ENCODE measurements at regions not wholly inside any gene's neighbourhood (a gene's known extent, or its start where the extent isn't known, plus 50 kb on each side); places are given as distances from the start of the nearest gene placed in this dataset.

DNA sequence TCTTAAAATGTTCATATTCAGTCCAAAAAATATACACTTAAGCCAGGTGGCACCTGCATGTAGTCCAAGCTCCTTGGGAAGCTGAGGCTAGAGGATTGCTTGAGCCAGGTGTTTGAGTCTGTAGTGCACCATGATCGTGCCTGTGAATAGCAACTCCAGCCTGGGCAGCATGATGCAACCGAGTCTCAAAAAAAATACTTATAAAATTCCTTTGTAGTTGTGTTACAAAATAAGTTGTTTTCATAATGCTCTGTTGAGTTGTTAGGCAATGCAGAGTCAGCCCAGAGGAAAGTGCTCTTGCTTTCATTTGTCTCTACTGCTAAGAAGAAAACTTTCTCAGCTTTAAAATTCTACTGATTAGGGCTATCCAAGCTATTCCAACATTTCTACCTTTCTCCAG is 442.8 kb upstream of the ARRDC4 start:
- Histone ChIP-seq H3K36me3 (replicated peaks) (no peaks in the 10 kb centered on the region), H3K9me3 (no peaks in the 10 kb centered on the region), H3K27me3 (ENCODE audit: low read depth) (no peaks in the 10 kb centered on the region), H3K4me1 (no peaks in the 10 kb centered on the region), H3K4me3 (no peak overlapping the region)
- no peak for DNase-seq (ENCODE audit: low spot score in 2 of 2)
- in situ Hi-C loops (cut with MboI; ENCODE audit: low sequenced_read_pairs), result no loop called here

DNA sequence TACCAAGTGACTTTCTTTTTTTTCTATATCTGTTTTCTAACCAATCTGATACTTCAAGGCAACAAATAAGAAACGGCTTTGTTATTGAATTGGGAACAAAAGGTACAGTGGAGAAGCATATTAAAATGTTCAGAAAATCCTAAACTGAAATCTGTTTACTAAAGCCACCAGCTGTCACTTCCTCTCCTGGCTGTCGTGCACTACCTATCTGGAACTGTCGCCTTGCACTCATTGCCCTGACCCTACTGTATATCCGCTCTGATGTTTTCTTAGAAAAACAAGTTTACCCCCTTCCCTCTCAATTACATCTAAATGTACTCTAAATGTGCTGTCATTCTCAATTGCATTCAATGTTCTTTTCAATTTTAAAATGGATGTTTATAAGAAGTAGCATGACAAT is 439.8 kb upstream of the ARRDC4 start:
- Histone ChIP-seq H3K27me3 (ENCODE audit: low read depth) (no peaks in the 10 kb centered on the region), H3K4me1 (no peaks in the 10 kb centered on the region), H3K36me3 (replicated peaks) (no peaks in the 10 kb centered on the region), H3K4me3 (no peak overlapping the region), H3K9me3 (no peaks in the 10 kb centered on the region)
- DNase-seq (ENCODE audit: low spot score in 2 of 2), result no peak
- in situ Hi-C loops (cut with MboI; ENCODE audit: low sequenced_read_pairs), result no loop called here

DNA sequence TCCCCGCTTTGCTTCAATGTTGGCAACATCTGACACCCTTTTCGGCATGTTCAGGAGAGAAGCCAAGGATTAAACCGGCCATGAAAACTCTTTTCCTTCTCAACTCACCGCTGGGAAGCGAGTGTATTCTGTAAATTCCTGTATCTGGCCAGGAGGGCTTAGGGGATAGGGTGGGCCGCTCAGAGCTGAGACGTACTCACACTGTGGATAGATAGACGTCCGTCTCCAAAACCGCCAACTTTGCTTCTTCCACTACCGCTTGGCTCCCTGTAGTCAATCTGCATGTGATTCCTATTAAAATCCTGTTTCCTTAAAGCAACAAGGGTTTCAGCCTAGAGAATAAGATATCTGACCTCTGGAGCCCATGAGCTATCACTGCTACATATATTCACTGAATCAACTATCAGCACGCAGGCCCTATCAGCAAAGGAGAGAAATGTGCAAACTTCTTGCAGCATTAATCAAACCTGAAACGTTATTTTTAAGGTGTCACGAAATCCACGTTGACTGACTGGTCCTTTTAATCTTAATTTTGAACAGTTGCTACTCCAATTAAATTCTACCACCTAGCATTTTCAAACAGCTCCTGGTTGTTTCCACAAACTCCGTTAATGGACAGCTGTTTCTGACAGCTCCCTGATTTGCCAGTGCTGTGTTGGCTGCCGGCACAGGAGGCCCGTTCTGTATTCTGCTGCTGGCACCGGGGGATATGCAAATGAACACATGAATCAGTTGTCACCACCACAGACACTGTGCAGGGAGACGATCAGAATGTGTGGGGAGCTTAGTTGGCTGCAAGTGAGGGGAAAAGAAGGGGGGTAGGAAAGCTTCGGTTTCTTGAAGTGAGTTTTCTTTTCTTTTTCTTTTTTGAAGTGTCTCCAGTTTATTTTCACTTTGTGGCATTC is 438.9 kb upstream of the ARRDC4 start:
- DNase-seq (ENCODE audit: low spot score in 2 of 2), result no peak
- H3K9me3 ChIP-seq, result no peaks in the 10 kb centered on the region
- no peaks in the 10 kb centered on the region for H3K27me3 ChIP-seq (ENCODE audit: low read depth)
- in situ Hi-C loops (cut with MboI; ENCODE audit: low sequenced_read_pairs), result no loop called here
- H3K4me3 ChIP-seq, result no peak overlapping the region
- H3K4me1 ChIP-seq, result no peaks in the 10 kb centered on the region
- H3K36me3 ChIP-seq (replicated peaks), result no peaks in the 10 kb centered on the region

DNA sequence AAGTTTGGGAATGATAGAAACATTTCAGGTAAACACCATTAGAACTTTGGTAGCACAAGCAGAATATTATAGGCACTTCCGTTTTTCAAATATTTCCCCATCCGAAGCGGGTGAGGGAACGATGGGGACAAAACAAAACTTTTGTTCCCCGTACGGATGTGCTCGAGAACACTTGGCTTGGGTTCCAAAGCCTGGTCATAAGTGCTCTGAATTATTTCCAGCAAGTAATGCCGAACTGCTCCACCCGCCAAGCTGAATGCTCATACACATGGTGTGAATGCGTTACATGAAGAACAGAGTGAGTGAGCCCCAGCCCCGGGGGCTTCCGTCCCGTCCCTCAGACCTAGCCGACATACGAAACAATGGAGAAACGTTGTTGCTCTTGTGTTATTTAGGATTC is 438.2 kb upstream of the ARRDC4 start:
- Histone ChIP-seq H3K4me3 (no peak overlapping the region), H3K4me1 (no peaks in the 10 kb centered on the region), H3K27me3 (ENCODE audit: low read depth) (no peaks in the 10 kb centered on the region), H3K9me3 (no peaks in the 10 kb centered on the region), H3K36me3 (replicated peaks) (no peaks in the 10 kb centered on the region)
- in situ Hi-C loops (cut with MboI; ENCODE audit: low sequenced_read_pairs), result no loop called here
- no peak for DNase-seq (ENCODE audit: low spot score in 2 of 2)

DNA sequence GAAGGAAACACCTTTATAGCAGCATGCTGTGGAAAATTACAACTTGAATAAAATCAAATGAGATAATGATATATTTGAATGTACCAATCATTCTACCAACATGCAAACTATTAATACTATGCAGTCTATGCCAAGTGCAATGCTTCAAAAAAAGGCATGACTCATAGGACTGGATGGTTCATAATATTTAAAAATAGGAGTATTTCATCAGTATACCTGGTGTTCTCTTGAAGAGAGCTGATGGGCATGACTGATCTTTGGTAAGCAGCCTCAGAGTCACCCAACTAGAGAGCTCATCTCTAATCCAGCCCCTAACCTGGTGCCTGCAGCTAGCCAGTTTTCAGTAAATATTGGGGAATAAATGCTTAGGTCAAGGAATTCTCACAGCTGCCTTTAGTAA is 434.7 kb upstream of the ARRDC4 start:
- DNase-seq (ENCODE audit: low spot score in 2 of 2), result no peak

DNA sequence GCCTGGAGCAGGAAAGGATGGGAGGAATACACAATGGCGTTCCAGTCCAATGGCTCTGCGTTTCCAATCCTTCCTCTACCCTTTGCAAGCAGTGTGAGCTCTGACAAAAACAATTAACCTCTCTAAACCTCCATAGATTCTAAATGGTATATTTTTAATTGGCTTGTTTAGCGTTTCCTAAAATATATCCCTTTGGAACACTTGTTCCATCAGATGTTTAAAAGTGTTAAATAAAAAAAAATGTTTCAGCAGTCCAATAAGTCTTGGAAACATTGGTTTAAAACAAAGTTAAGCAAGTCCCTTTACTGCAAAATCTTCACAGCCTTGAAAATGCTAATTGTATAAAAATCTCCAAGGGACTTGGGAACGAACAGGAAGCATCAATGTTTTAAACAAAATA is 432.3 kb upstream of the ARRDC4 start:
- no peaks in the 10 kb centered on the region for H3K36me3 ChIP-seq (replicated peaks)
- DNase-seq (ENCODE audit: low spot score in 2 of 2), result no peak
- in situ Hi-C loops (cut with MboI; ENCODE audit: low sequenced_read_pairs), result no loop called here
- no peaks in the 10 kb centered on the region for H3K27me3 ChIP-seq (ENCODE audit: low read depth)
- no peak overlapping the region for H3K4me3 ChIP-seq
- H3K4me1 ChIP-seq, result no peaks in the 10 kb centered on the region
- no peaks in the 10 kb centered on the region for H3K9me3 ChIP-seq

More for the DNA sequence above, 434.7 kb upstream of the ARRDC4 start:
- Histone ChIP-seq H3K36me3 (replicated peaks) (no peaks in the 10 kb centered on the region), H3K4me1 (no peaks in the 10 kb centered on the region), H3K9me3 (no peaks in the 10 kb centered on the region), H3K27me3 (ENCODE audit: low read depth) (no peaks in the 10 kb centered on the region), H3K4me3 (no peak overlapping the region)
- in situ Hi-C loops (cut with MboI; ENCODE audit: low sequenced_read_pairs), result no loop called here

DNA sequence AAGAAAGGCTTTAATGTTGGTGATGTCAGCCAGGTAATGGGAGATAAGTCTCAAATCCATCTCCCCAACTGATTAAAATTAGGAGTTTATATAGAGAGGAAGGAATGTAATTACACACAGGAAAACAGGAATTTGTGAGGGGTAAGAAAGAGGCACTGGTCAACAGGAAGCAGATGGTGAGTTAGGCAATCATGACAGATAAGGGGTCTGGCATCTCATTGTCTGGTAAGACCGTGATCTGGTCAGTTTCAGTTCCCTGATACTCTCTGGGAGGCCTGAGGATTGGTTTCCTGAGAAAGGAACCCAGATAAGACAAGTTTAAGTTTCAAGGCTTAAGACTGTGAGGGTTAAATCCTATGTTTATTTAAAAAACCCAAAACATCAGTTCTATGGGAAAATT is 414.7 kb upstream of the ARRDC4 start:
- Histone ChIP-seq H3K9me3 (no peaks in the 10 kb centered on the region), H3K36me3 (replicated peaks) (no peaks in the 10 kb centered on the region), H3K27me3 (ENCODE audit: low read depth) (no peaks in the 10 kb centered on the region), H3K4me3 (no peak overlapping the region), H3K4me1 (no peaks in the 10 kb centered on the region)
- in situ Hi-C loops (cut with MboI; ENCODE audit: low sequenced_read_pairs), result no loop called here
- no peak for DNase-seq (ENCODE audit: low spot score in 2 of 2)

DNA sequence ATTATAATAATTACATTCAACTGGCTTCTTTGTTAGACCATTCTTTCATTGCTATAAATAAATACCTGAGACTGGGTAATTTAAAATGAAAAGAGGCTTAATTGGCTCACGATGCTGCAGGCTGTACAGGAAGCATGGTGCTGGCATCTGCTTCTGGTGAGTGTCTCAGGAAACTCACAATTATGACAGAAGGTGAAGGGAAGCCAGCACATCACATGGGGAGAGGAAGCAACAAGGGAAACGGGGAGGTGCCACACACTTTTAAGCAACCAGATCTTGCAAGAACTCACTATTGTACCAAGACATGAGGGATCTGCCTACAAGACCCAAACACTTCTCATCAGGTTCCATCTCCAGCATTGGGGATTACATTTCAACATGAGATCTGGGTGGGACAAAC is 413.1 kb upstream of the ARRDC4 start:
- Histone ChIP-seq H3K9me3 (no peaks in the 10 kb centered on the region), H3K4me1 (no peaks in the 10 kb centered on the region), H3K4me3 (no peak overlapping the region), H3K27me3 (ENCODE audit: low read depth) (no peaks in the 10 kb centered on the region), H3K36me3 (replicated peaks) (no peaks in the 10 kb centered on the region)
- no peak for DNase-seq (ENCODE audit: low spot score in 2 of 2)
- in situ Hi-C loops (cut with MboI; ENCODE audit: low sequenced_read_pairs), result no loop called here

DNA sequence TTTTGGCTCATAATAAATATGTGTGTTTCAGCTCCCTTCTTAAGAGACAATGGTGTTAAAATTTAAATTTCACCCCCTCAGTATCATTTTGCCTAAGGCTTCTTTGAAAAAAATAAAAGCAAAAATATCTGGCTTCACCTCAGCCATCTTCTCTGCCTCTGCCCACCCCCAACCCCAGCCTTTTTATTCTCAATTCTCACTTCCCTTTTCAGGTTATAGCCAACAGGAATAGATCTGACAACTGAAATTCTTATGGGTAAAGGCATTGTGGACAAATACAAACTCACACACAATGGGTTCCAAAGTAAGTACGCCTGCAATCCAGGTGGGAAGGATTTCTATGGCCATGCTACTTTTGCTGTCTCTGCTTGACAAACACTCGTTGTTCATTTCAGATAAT is 399.0 kb upstream of the ARRDC4 start:
- no peaks in the 10 kb centered on the region for H3K4me1 ChIP-seq
- no peak for DNase-seq (ENCODE audit: low spot score in 2 of 2)
- no peaks in the 10 kb centered on the region for H3K9me3 ChIP-seq
- no peaks in the 10 kb centered on the region for H3K36me3 ChIP-seq (replicated peaks)
- no peaks in the 10 kb centered on the region for H3K27me3 ChIP-seq (ENCODE audit: low read depth)
- H3K4me3 ChIP-seq, result no peak overlapping the region
- in situ Hi-C loops (cut with MboI; ENCODE audit: low sequenced_read_pairs), result no loop called here

DNA sequence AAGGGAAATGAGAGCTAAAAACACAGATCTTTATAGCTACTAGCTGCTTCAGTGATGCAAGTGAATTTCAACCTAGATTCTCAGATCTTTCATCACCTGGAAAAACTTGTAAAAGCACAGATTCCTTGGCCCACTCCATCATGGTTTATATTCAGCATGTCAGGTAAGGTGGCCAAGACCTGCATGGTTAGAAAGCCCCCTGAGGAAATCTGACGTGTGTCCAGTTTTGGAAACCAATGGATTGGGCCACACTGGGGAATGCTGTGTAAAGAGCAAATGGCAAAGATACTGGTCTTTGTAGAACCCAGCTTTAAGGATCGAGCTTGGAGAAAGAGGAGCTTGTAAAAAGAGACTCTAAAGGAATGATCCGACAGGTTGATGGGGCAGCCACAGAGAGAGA is 397.0 kb upstream of the ARRDC4 start:
- Histone ChIP-seq H3K9me3 (no peaks in the 10 kb centered on the region), H3K4me3 (no peak overlapping the region), H3K4me1 (no peaks in the 10 kb centered on the region), H3K27me3 (ENCODE audit: low read depth) (no peaks in the 10 kb centered on the region), H3K36me3 (replicated peaks) (no peaks in the 10 kb centered on the region)
- no peak for DNase-seq (ENCODE audit: low spot score in 2 of 2)
- in situ Hi-C loops (cut with MboI; ENCODE audit: low sequenced_read_pairs), result no loop called here

DNA sequence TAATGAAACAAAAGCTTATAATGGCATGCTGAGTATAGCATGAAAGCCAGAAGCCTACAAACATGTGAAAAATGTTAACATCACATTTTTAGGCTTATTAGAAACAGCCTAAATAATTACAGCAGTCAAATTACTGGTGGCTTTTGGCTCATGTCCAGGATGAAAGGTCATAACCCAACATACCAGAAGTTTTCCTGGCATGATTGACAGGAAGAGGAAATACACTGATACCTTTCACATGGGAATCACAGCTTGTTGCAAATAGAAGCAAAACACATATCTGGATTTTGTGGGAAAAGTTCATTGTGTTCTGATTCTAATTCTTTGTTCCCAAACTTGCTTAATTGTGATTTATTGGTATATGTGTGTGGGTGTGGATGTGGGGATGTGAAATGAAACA is 393.5 kb upstream of the ARRDC4 start:
- Histone ChIP-seq H3K4me1 (no peaks in the 10 kb centered on the region), H3K9me3 (no peaks in the 10 kb centered on the region), H3K4me3 (no peak overlapping the region), H3K36me3 (replicated peaks) (no peaks in the 10 kb centered on the region), H3K27me3 (ENCODE audit: low read depth) (no peaks in the 10 kb centered on the region)
- DNase-seq (ENCODE audit: low spot score in 2 of 2), result no peak
- in situ Hi-C loops (cut with MboI; ENCODE audit: low sequenced_read_pairs), result no loop called here

DNA sequence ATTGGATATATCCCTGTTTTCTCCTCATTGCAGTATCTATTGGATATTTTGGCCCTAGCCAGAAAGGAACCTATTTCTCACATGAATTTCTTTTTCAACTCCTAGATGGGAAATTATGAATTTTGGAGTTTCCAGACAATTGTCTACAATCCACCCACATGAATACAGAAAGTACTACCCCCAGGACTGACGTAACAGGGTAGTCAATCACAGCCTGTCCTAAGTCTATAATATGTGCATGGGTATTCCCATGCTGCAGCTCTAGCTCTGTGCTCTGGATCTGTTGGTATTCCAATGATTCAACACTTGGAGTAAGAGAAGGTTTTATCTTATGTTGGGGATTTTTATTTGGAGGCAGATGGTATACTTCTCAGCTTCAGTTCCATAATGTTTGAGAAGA is 393.1 kb upstream of the ARRDC4 start:
- Histone ChIP-seq H3K27me3 (ENCODE audit: low read depth) (no peaks in the 10 kb centered on the region), H3K9me3 (no peaks in the 10 kb centered on the region), H3K4me1 (no peaks in the 10 kb centered on the region), H3K4me3 (no peak overlapping the region), H3K36me3 (replicated peaks) (no peaks in the 10 kb centered on the region)
- no peak for DNase-seq (ENCODE audit: low spot score in 2 of 2)
- in situ Hi-C loops (cut with MboI; ENCODE audit: low sequenced_read_pairs), result no loop called here

DNA sequence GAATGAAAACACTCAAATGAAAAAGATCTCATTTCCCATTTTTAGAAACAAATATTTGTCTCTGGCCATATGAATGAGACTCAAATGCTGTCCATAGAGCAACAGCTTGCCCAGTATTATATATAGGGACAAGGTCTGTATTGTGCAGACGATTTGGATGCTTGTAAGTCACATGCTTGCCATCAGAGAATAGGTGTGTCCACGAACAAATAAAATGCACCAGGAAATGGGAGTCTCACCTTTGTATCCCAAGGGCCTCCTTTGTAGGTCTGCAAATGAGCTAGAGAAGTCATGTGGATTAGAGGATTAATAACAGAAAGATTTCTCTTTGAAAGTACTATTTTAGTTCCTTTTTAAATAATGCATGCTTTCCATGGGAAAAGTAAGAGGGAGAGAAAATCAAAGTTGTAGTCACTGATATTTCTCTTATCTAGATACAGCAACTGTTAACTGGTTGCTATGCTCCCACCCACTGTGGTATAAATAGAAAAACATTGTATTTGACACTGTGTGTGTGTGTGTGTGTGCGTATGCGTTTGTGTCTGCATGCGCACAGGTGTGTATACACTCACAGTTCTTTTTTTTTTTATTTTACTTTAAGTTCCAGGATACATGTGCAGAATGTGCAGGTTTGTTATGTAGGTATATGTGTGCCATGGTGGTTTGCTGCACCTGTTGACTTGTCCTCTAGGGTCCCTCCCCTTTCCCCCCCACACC is 383.4 kb upstream of the ARRDC4 start:
- no peaks in the 10 kb centered on the region for H3K36me3 ChIP-seq (replicated peaks)
- H3K4me1 ChIP-seq, result no peaks in the 10 kb centered on the region
- H3K27me3 ChIP-seq (ENCODE audit: low read depth), result no peaks in the 10 kb centered on the region
- H3K4me3 ChIP-seq, result no peak overlapping the region
- in situ Hi-C loops (cut with MboI; ENCODE audit: low sequenced_read_pairs), result no loop called here
- H3K9me3 ChIP-seq, result no peaks in the 10 kb centered on the region
- no peak for DNase-seq (ENCODE audit: low spot score in 2 of 2)

DNA sequence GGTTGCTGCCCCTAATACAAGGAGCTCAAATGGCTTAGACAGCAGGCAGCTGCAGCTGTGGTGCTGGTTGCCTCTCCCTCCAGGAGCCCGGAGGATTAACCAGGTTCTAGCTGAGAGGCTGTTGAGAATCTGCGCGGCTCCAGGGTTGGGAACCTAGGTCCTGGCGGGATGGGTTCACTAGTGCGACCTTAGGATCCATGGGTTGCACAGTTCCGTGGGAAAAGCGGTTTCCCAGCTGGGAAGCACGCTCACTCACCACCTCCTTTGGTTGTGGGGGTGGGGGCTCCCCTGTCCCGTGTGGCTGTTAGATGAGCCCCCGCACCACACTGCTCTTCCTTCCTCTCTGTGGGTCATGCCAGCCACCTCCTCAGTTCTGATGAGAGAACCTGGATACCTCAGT is 375.1 kb upstream of the ARRDC4 start:
- no peak for DNase-seq (ENCODE audit: low spot score in 2 of 2)
- in situ Hi-C loops (cut with MboI; ENCODE audit: low sequenced_read_pairs), result no loop called here
- Histone ChIP-seq H3K4me3 (no peak overlapping the region), H3K9me3 (no peaks in the 10 kb centered on the region), H3K27me3 (ENCODE audit: low read depth) (no peaks in the 10 kb centered on the region), H3K36me3 (replicated peaks) (no peaks in the 10 kb centered on the region), H3K4me1 (no peaks in the 10 kb centered on the region)

Data from HAP-1 (cell line).